A204.1 (cell line): ENCODE measurements at regions not wholly inside any gene's neighbourhood (a gene's known extent, or its start where the extent isn't known, plus 50 kb on each side); places are given as distances from the start of the nearest gene placed in this dataset.

ENCODE experiments used
- FAIRE-seq: peaks from 2 replicates; lab custom pipeline; 2012; peaks lifted over from hg19 to GRCh38; lab: Jason Lieb, UNC

GRCh38 chr11:19519912-19520641 lies 192.6 kb upstream of the NAV2 start:
- no peak for FAIRE-seq

- no peak for FAIRE-seq
These were observed 193.3 kb upstream of the NAV2 start for GRCh38 chr11:19519353-19519752.

GRCh38 chr11:19513253-19513652 lies 199.4 kb upstream of the NAV2 start:
- FAIRE-seq: no peak

- no peak for FAIRE-seq
These were observed 200.0 kb upstream of the NAV2 start for GRCh38 chr11:19512618-19513017.

GRCh38 chr11:19511413-19512183 lies 201.0 kb upstream of the NAV2 start:
- FAIRE-seq: no peak

GRCh38 chr11:19511066-19511412 lies 201.6 kb upstream of the NAV2 start:
- FAIRE-seq: no peak

- FAIRE-seq: no peak
These were observed 202.2 kb upstream of the NAV2 start for GRCh38 chr11:19510468-19510867.

GRCh38 chr11:19509215-19509614 lies 203.4 kb upstream of the NAV2 start:
- no peak for FAIRE-seq

- FAIRE-seq: no peak
These were observed 204.5 kb upstream of the NAV2 start for GRCh38 chr11:19508165-19508564.

- FAIRE-seq: no peak
These were observed 205.7 kb upstream of the NAV2 start for GRCh38 chr11:19506816-19507486.

GRCh38 chr11:19502691-19503253 lies 209.9 kb upstream of the NAV2 start:
- FAIRE-seq: no peak

GRCh38 chr11:19501631-19502030 lies 211.0 kb upstream of the NAV2 start:
- FAIRE-seq: no peak

- no peak for FAIRE-seq
These were observed 212.6 kb upstream of the NAV2 start for GRCh38 chr11:19499999-19500398.

- FAIRE-seq: no peak
These were observed 213.5 kb upstream of the NAV2 start for GRCh38 chr11:19499026-19499669.

GRCh38 chr11:19493446-19494213 lies 219.0 kb upstream of the NAV2 start:
- no peak for FAIRE-seq

- no peak for FAIRE-seq
These were observed 230.1 kb upstream of the NAV2 start for GRCh38 chr11:19482319-19483100.

GRCh38 chr11:19480540-19480939 lies 232.1 kb upstream of the NAV2 start:
- FAIRE-seq: no peak

- FAIRE-seq: no peak
These were observed 233.7 kb upstream of the NAV2 start for GRCh38 chr11:19478891-19479290.

GRCh38 chr11:19474954-19475721 lies 234.4 kb upstream of the E2F8 start:
- no peak for FAIRE-seq

GRCh38 chr11:19474211-19474610 lies 233.5 kb upstream of the E2F8 start:
- FAIRE-seq: no peak
